Stomach (tissue), 4 donors: ENCODE measurements at regions not wholly inside any gene's neighbourhood (a gene's known extent, or its start where the extent isn't known, plus 50 kb on each side); places are given as distances from the start of the nearest gene placed in this dataset.

ENCODE experiments used
- EP300 ChIP-seq: sonication (generic); formaldehyde crosslinking; IDR thresholded peaks from one replicate; pipeline ENCODE4 v1.6.1; 2017; ENCODE audit warnings: antibody characterized with exemption
- POLR2AphosphoS5 ChIP-seq, 3 donors: sonication (generic); formaldehyde crosslinking; IDR thresholded peaks; one replicate each; pipeline ENCODE4 v1.6.1; 2016; ENCODE audit warnings: antibody characterized with exemption in 3 of 3
- TF ChIP-seq, protein P1 (sequence below), 7 experiments: fragments of 450-650 bp in 4 of 7; fragments of 200-600 bp in 3 of 7; sonication (generic) in 3 of 7; IDR thresholded peaks; one replicate each; pipeline ENCODE4 v1.5.1; 2016 to 2019; ENCODE audit warnings: antibody characterized with exemption in 7 of 7, control low read depth in 2 of 7, mild to moderate bottlenecking in 1 of 7

DNA sequence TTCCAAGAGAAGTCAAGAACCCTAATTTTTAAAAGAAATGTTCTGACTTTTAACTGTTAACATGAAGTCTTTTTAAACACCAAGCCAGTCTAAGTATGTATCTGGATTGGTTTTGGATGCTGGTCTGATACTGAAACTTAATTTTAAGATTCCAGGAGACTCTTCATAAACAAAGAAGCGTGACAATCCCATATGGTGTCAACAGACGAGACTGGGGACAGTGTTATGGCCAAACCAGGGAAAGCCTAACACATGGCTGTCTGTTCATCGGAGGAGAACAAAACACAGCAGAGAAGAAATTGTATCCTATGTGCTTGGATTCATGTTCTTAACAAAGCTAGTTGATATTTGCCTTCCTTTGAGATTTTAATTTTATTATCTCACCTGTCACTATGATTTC lies 80.5 kb upstream of the UPP2 start:
- no peak for TF ChIP-seq EP300
- TF ChIP-seq POLR2AphosphoS5 (IDR thresholded peaks at IDR 0.05) = no peak
- TF ChIP-seq, protein P1, sequence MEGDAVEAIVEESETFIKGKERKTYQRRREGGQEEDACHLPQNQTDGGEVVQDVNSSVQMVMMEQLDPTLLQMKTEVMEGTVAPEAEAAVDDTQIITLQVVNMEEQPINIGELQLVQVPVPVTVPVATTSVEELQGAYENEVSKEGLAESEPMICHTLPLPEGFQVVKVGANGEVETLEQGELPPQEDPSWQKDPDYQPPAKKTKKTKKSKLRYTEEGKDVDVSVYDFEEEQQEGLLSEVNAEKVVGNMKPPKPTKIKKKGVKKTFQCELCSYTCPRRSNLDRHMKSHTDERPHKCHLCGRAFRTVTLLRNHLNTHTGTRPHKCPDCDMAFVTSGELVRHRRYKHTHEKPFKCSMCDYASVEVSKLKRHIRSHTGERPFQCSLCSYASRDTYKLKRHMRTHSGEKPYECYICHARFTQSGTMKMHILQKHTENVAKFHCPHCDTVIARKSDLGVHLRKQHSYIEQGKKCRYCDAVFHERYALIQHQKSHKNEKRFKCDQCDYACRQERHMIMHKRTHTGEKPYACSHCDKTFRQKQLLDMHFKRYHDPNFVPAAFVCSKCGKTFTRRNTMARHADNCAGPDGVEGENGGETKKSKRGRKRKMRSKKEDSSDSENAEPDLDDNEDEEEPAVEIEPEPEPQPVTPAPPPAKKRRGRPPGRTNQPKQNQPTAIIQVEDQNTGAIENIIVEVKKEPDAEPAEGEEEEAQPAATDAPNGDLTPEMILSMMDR (IDR thresholded peaks at IDR 0.05) = no peak
